GM12891 (cell line): ENCODE measurements at regions not wholly inside any gene's neighbourhood (a gene's known extent, or its start where the extent isn't known, plus 50 kb on each side); places are given as distances from the start of the nearest gene placed in this dataset.

Source experiments
- POLR2A ChIP-seq: IDR thresholded peaks from 2 replicates; pipeline ENCODE4 v1.6.1; 2011; ENCODE audit warnings: low read depth, low read length, control low read depth
- POLR2AphosphoS5 ChIP-seq: IDR thresholded peaks from 2 replicates; pipeline ENCODE4 v1.6.1; 2011; ENCODE audit warnings: low read depth, low read length, control low read depth
- POU2F2 ChIP-seq: IDR thresholded peaks from 2 replicates; pipeline ENCODE4 v1.6.1; 2011; ENCODE audit warnings: low read depth, mild to moderate bottlenecking, control low read depth, low read length, moderate library complexity
- SPI1 ChIP-seq: IDR thresholded peaks from 2 replicates; pipeline ENCODE4 v1.6.1; 2011; ENCODE audit warnings: low read depth, low read length, control low read depth
- TAF1 ChIP-seq: IDR thresholded peaks from 2 replicates; pipeline ENCODE4 v1.6.1; 2011; ENCODE audit warnings: low read depth, low read length, control low read depth

GRCh38 chr3:162970292-162970691 is 1473.7 kb downstream of the OTOL1 start:
- TF ChIP-seq POLR2A (no peak), TAF1 (no peak), POLR2AphosphoS5 (no peak), POU2F2 (no peak), SPI1 (no peak)
